H9 (cell line): ENCODE measurements at regions not wholly inside any gene's neighbourhood (a gene's known extent, or its start where the extent isn't known, plus 50 kb on each side); places are given as distances from the start of the nearest gene placed in this dataset.

Experiments
- DNase-seq: peaks from one replicate; pipeline ENCODE4 v3.0.0-alpha.2; 2017
- H2AFZ ChIP-seq: one replicate; pipeline ENCODE4 v1.6.1; 2013; ENCODE audit warnings: mild to moderate bottlenecking, low read length, control low read depth, moderate library complexity
- H2AK5ac ChIP-seq: 2 replicates; pipeline ENCODE4 v1.6.1; 2013; ENCODE audit warnings: low read length, control low read depth, mixed read lengths; ENCODE audit not compliant: insufficient read length
- H2BK120ac ChIP-seq: one replicate; pipeline ENCODE4 v1.6.1; 2013; ENCODE audit warnings: low read depth, mild to moderate bottlenecking, low read length, control low read depth, inconsistent platforms; ENCODE audit not compliant: poor library complexity, severe bottlenecking
- H2BK12ac ChIP-seq: 2 replicates; pipeline ENCODE4 v1.6.1; 2013; ENCODE audit warnings: low read length, control low read depth, mixed read lengths, low read depth; ENCODE audit not compliant: insufficient read length
- H2BK15ac ChIP-seq: 2 replicates; pipeline ENCODE4 v1.6.1; 2013; ENCODE audit warnings: low read depth, low read length, control low read depth
- H2BK20ac ChIP-seq: one replicate; pipeline ENCODE4 v1.6.1; 2013; ENCODE audit warnings: low read depth, mild to moderate bottlenecking, low read length, control low read depth, inconsistent platforms; ENCODE audit not compliant: poor library complexity, severe bottlenecking
- H2BK5ac ChIP-seq: 2 replicates; pipeline ENCODE4 v1.6.1; 2013; ENCODE audit warnings: low read length, control low read depth, mixed read lengths; ENCODE audit not compliant: insufficient read length
- H3K14ac ChIP-seq: 2 replicates; pipeline ENCODE4 v1.6.1; 2013; ENCODE audit warnings: low read length, control low read depth; ENCODE audit not compliant: insufficient read depth
- H3K18ac ChIP-seq: 2 replicates; pipeline ENCODE4 v1.6.1; 2013; ENCODE audit warnings: low read depth, mild to moderate bottlenecking, mixed read lengths, low read length, control low read depth; ENCODE audit not compliant: insufficient read length
- H3K23ac ChIP-seq: 2 replicates; pipeline ENCODE4 v1.6.1; 2013; ENCODE audit warnings: low read length, control low read depth, mixed read lengths, low read depth; ENCODE audit not compliant: insufficient read length
- H3K23me2 ChIP-seq: 2 replicates; pipeline ENCODE4 v1.6.1; 2013; ENCODE audit warnings: low read depth, mild to moderate bottlenecking, mixed read lengths, low read length, control low read depth; ENCODE audit not compliant: insufficient read length, poor library complexity, severe bottlenecking
- H3K27ac ChIP-seq: 2 replicates; pipeline ENCODE4 v1.5.1; 2013; ENCODE audit warnings: low read length, control low read depth, mixed read lengths, low read depth; ENCODE audit not compliant: insufficient read length
- H3K27me3 ChIP-seq: 2 replicates; pipeline ENCODE4 v1.6.1; 2013; ENCODE audit warnings: low read length, control low read depth, inconsistent platforms; ENCODE audit not compliant: insufficient read depth
- H3K4ac ChIP-seq: 2 replicates; pipeline ENCODE4 v1.6.1; 2013; ENCODE audit warnings: low read depth, mild to moderate bottlenecking, control low read depth, inconsistent platforms, low read length, moderate library complexity
- H3K4me1 ChIP-seq: 2 replicates; pipeline ENCODE4 v1.6.1; 2013; ENCODE audit warnings: low read length, control low read depth, inconsistent platforms; ENCODE audit not compliant: insufficient read depth
- H3K4me2 ChIP-seq: 2 replicates; pipeline ENCODE4 v1.6.1; 2013; ENCODE audit warnings: low read length, control low read depth, mixed read lengths; ENCODE audit not compliant: insufficient read length, insufficient read depth
- H3K56ac ChIP-seq: 2 replicates; pipeline ENCODE4 v1.6.1; 2013; ENCODE audit warnings: low read depth, mild to moderate bottlenecking, mixed read lengths, low read length, control low read depth; ENCODE audit not compliant: insufficient read length
- H3K79me1 ChIP-seq: 2 replicates; pipeline ENCODE4 v1.6.1; 2013; ENCODE audit warnings: low read depth, mild to moderate bottlenecking, moderate library complexity, low read length, control low read depth, inconsistent platforms; ENCODE audit not compliant: insufficient read depth, poor library complexity, severe bottlenecking
- H3K79me2 ChIP-seq: 2 replicates; pipeline ENCODE4 v1.6.1; 2013; ENCODE audit warnings: low read length, control low read depth, inconsistent platforms; ENCODE audit not compliant: insufficient read depth
- H3K9ac ChIP-seq: 2 replicates; pipeline ENCODE4 v1.6.1; 2013; ENCODE audit warnings: low read length, control low read depth, mixed read lengths; ENCODE audit not compliant: insufficient read length; ENCODE audit errors: extremely low read depth
- H3K9me3 ChIP-seq: one replicate; pipeline ENCODE4 v1.6.1; 2013; ENCODE audit warnings: low read depth, low read length, inconsistent platforms; ENCODE audit not compliant: control insufficient read depth
- H3T11ph ChIP-seq: one replicate; pipeline ENCODE4 v1.6.1; 2013; ENCODE audit warnings: mild to moderate bottlenecking, low read length, control low read depth, inconsistent platforms
- H4K20me1 ChIP-seq: one replicate; pipeline ENCODE4 v1.6.1; 2013; ENCODE audit not compliant: control insufficient read depth, insufficient read length, insufficient read depth
- H4K5ac ChIP-seq: 2 replicates; pipeline ENCODE4 v1.6.1; 2013; ENCODE audit warnings: low read depth, mild to moderate bottlenecking, mixed read lengths, low read length, control low read depth; ENCODE audit not compliant: insufficient read length
- H4K8ac ChIP-seq: replicated peaks from 2 replicates; pipeline ENCODE4 v1.6.1; 2013; ENCODE audit warnings: low read length, control low read depth, mixed read lengths, low read depth; ENCODE audit not compliant: insufficient read length
- H4K91ac ChIP-seq: 2 replicates; pipeline ENCODE4 v1.6.1; 2013; ENCODE audit warnings: low read depth, mild to moderate bottlenecking, moderate library complexity, mixed read lengths, low read length, control low read depth; ENCODE audit not compliant: insufficient read length
- H3K27ac Mint-ChIP-seq, 3 experiments: 2 replicates in 2 of 3; 3 replicates in 1 of 3; pipeline ENCODE4 v1.8.0; 2020 to 2021; ENCODE audit warnings: mixed read lengths in 3 of 3, mild to moderate bottlenecking in 1 of 3, moderate library complexity in 1 of 3
- H3K27me3 Mint-ChIP-seq: 2 replicates; pipeline ENCODE4 v1.8.0; 2021; ENCODE audit warnings: low read depth, mild to moderate bottlenecking, moderate library complexity, mixed read lengths
- H3K36me3 Mint-ChIP-seq, 3 experiments: 2 replicates in 2 of 3; 3 replicates in 1 of 3; pipeline ENCODE4 v1.8.0; 2020 to 2021; ENCODE audit warnings: low read depth in 3 of 3, mixed read lengths in 3 of 3; ENCODE audit not compliant: insufficient read depth in 1 of 3
- H3K4me1 Mint-ChIP-seq, 2 experiments: 2 replicates each; pipeline ENCODE4 v1.8.0; 2020; ENCODE audit warnings: mixed read lengths in 2 of 2
- H3K4me3 Mint-ChIP-seq, 2 experiments: 2 replicates in 1 of 2; 3 replicates in 1 of 2; pipeline ENCODE4 v1.8.0; 2020 to 2021; ENCODE audit warnings: mild to moderate bottlenecking in 2 of 2, mixed read lengths in 2 of 2, moderate library complexity in 1 of 2
- H3K9me3 Mint-ChIP-seq, 2 experiments: 2 replicates in 1 of 2; 3 replicates in 1 of 2; pipeline ENCODE4 v1.8.0; 2020; ENCODE audit warnings: mild to moderate bottlenecking in 2 of 2, mixed read lengths in 2 of 2, moderate library complexity in 1 of 2
- WGBS: extraction: QIAGEN DNeasy Blood & Tissue Kit; methylation state at CpG from one replicate; pipeline ENCODE4 v1.1.7; 2013; ENCODE audit warnings: missing lambda C conversion rate, low lambda C conversion rate, mixed read lengths; ENCODE audit not compliant: insufficient read length; ENCODE audit errors: extremely low coverage; 5-methylcytosine and 5-hydroxymethylcytosine counted together
- TF ChIP-seq, protein P1 (sequence below): fragments of 200-600 bp; sonication (generic); conservative IDR thresholded peaks from 3 replicates; pipeline ENCODE4 v1.8.0; 2021; ENCODE audit warnings: antibody characterized with exemption, mild to moderate bottlenecking

GRCh38 chr7:47633134-47633533, 51.2 kb upstream of the TNS3 start:
- Histone ChIP-seq H3K4ac (no peak overlapping the region), H4K5ac (no peak overlapping the region), H4K8ac (no peak overlapping the region), H4K91ac (no peak overlapping the region), H3K4me1 (no peaks in the 10 kb centered on the region), H2BK20ac (no peak overlapping the region), H2BK15ac (no peak overlapping the region), H3K27ac (no peak overlapping the region), H3K27me3 (no peaks in the 10 kb centered on the region), H2AFZ (no peak overlapping the region), H2AK5ac (no peak overlapping the region), H2BK12ac (no peak overlapping the region), H3K79me1 (no peaks in the 10 kb centered on the region), H4K20me1 (no peaks in the 10 kb centered on the region), H3K4me2 (no peak overlapping the region), H2BK5ac (no peak overlapping the region), H2BK120ac (no peak overlapping the region), H3K56ac (no peak overlapping the region), H3K9me3 (no peaks in the 10 kb centered on the region), H3T11ph (no peak overlapping the region), H3K23ac (no peak overlapping the region), H3K18ac (no peak overlapping the region), H3K14ac (no peak overlapping the region), H3K23me2 (no peaks in the 10 kb centered on the region), H3K9ac (no peak overlapping the region), H3K79me2 (no peaks in the 10 kb centered on the region)
- H3K4me1 Mint-ChIP-seq: peaks cover 24 to 36% of the 10 kb centered on the region in 2 experiments
- TF ChIP-seq, protein P1, sequence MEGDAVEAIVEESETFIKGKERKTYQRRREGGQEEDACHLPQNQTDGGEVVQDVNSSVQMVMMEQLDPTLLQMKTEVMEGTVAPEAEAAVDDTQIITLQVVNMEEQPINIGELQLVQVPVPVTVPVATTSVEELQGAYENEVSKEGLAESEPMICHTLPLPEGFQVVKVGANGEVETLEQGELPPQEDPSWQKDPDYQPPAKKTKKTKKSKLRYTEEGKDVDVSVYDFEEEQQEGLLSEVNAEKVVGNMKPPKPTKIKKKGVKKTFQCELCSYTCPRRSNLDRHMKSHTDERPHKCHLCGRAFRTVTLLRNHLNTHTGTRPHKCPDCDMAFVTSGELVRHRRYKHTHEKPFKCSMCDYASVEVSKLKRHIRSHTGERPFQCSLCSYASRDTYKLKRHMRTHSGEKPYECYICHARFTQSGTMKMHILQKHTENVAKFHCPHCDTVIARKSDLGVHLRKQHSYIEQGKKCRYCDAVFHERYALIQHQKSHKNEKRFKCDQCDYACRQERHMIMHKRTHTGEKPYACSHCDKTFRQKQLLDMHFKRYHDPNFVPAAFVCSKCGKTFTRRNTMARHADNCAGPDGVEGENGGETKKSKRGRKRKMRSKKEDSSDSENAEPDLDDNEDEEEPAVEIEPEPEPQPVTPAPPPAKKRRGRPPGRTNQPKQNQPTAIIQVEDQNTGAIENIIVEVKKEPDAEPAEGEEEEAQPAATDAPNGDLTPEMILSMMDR: no peak
- peaks cover 0 to 2% (median 0%) of the 10 kb centered on the region in 3 experiments; a peak in 1 of 7 replicates for H3K36me3 Mint-ChIP-seq
- H3K9me3 Mint-ChIP-seq: peaks cover 0 to 3% of the 10 kb centered on the region in 2 experiments; a peak in 1 of 5 replicates
- peaks cover 26% of the 10 kb centered on the region for H3K27me3 Mint-ChIP-seq
- DNase-seq: no peak
- no peak overlapping the region for H3K27ac Mint-ChIP-seq
- WGBS: no CpG with 5 or more reads among the region's 10 CpGs
- no peak overlapping the region for H3K4me3 Mint-ChIP-seq
